ENCODE measurements at regions not wholly inside any gene's neighbourhood (a gene's known extent, or its start where the extent isn't known, plus 50 kb on each side); places are given as distances from the start of the nearest gene placed in this dataset.
"Not testable (repeated sequence)": the region's sequence is repeated elsewhere in the genome, so short reads cannot be mapped to it uniquely, and the experiment has no call there.

DNA sequence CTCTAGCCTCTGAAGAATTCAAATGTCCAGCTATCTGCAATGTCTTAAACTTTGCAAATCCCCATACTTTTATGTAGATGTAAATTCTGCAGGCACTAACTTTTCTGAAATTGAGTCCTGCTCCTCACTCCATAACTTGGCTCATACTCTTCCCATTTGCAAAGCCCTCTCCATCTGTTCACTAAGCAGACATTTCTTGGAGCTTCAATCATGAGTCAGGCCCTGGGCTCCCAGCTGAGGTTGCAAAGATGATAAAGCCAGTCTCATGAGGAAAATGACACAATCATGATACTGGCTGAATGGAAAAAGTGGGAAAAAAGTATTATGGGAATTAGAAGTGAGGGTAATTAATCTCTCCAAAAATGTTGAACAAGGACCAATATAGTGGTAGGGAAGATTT is 507.6 kb downstream of the NR2F2 start:
- Histone ChIP-seq H3K27ac (ENCODE audit: low read depth, low read length) (no peak overlapping the region), H3K9me3 (ENCODE audit: control insufficient read depth in 5 of 5, low read length in 5 of 5) (peaks cover 0 to 14% (median 0%) of the 10 kb centered on the region in 5 donors), H3K4me3 (ENCODE audit: low read depth in 1 of 5, low read length in 5 of 5) (no peak overlapping the region), H3K4me1 (ENCODE audit: control insufficient read depth in 5 of 5, insufficient read depth in 5 of 5, low read length in 5 of 5) (no peaks in the 10 kb centered on the region), H3K36me3 (ENCODE audit: control insufficient read depth in 5 of 5, insufficient read depth in 5 of 5, low read length in 5 of 5) (no peaks in the 10 kb centered on the region), H3K9ac (ENCODE audit: low read length in 5 of 5) (no peak overlapping the region), H3K27me3 (ENCODE audit: control insufficient read depth in 5 of 5, insufficient read depth in 4 of 5, low read length in 5 of 5) (no peaks in the 10 kb centered on the region)

DNA sequence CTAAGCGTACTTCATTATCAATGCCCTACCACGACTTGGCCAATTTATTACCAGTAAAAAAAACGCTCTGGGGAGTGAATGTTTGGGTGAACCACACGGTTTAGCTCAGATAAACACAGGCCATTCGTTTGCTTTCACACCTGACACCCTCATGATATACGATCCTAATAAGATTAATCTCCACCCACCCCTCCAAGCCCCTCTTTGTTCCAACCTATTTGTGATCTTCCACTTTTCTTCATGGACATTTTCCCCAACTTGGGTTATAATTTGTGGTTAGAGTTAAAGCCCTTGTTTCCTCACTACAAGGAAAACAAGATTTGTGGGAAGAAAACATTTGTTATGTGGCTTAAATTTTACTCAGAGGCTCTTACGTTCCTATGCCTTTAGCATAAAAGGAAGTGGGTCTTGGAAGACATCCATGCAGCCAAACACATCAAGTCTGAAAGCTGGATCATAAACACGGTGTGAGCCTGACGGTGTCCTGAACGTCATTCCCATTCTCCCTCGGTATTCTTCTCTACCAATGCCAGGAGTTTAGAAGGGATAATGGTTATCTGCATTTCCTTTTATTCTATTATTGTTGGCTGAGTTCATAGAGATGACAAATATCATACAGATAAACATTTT is 518.9 kb downstream of the NR2F2 start:
- Histone ChIP-seq H3K9ac (ENCODE audit: low read length in 5 of 5) (no peak overlapping the region), H3K27me3 (ENCODE audit: control insufficient read depth in 5 of 5, insufficient read depth in 4 of 5, low read length in 5 of 5) (no peaks in the 10 kb centered on the region), H3K4me1 (ENCODE audit: control insufficient read depth in 5 of 5, insufficient read depth in 5 of 5, low read length in 5 of 5) (peaks cover 0 to 2% (median 0%) of the 10 kb centered on the region in 5 donors), H3K4me3 (ENCODE audit: low read depth in 1 of 5, low read length in 5 of 5) (no peak overlapping the region), H3K27ac (ENCODE audit: low read depth, low read length) (no peak overlapping the region), H3K36me3 (ENCODE audit: control insufficient read depth in 5 of 5, insufficient read depth in 5 of 5, low read length in 5 of 5) (no peaks in the 10 kb centered on the region), H3K9me3 (ENCODE audit: control insufficient read depth in 5 of 5, low read length in 5 of 5) (peaks cover 0 to 3% (median 0%) of the 10 kb centered on the region in 5 donors)

DNA sequence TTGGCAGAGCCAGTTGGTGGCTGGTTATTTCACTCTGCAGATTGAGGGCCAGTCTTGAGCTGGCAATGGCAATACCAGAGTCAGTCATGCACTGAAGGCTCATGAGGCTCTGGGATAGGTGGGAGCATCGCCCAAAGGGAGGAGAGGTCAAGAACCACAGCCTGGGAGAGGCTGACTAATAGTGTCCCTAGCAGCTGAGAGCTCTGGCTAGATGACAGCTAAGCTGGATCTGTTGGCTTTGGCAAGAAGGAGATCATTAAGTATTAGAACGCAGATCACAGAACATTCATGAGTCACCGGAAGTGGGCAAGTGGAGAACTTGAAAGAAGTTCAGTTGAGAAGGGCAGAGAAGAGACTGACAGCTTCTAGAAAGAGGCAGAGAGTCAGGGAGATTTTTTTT is 521.1 kb downstream of the NR2F2 start:
- Histone ChIP-seq H3K4me3 (ENCODE audit: low read depth in 1 of 5, low read length in 5 of 5) (no peak overlapping the region), H3K9ac (ENCODE audit: low read length in 5 of 5) (no peak overlapping the region), H3K27me3 (ENCODE audit: control insufficient read depth in 5 of 5, insufficient read depth in 4 of 5, low read length in 5 of 5) (no peaks in the 10 kb centered on the region), H3K4me1 (ENCODE audit: control insufficient read depth in 5 of 5, insufficient read depth in 5 of 5, low read length in 5 of 5) (peaks cover 0 to 2% (median 0%) of the 10 kb centered on the region in 5 donors), H3K27ac (ENCODE audit: low read depth, low read length) (no peak overlapping the region), H3K9me3 (ENCODE audit: control insufficient read depth in 5 of 5, low read length in 5 of 5) (no peaks in the 10 kb centered on the region), H3K36me3 (ENCODE audit: control insufficient read depth in 5 of 5, insufficient read depth in 5 of 5, low read length in 5 of 5) (no peaks in the 10 kb centered on the region)

DNA sequence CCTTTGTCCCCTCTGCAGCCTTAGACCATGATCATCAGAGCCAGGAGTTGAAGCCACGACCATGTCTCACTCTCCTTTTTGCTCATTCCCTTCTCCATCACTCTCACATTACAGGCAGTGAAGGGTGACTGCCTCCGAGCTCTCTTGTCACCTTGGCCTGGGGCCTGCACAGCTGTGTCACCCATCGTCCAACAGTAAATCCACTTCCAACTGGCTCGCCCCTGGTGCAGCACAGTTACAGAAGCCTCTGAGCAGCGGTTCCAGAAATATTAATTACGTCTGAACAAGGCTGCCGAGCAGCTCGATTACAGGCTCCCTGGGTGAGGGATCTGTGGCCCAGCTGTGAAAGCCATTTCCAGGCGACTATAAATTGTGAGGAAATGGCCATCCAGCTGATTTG is 528.2 kb downstream of the NR2F2 start:
- no peaks in the 10 kb centered on the region for H3K27me3 ChIP-seq (ENCODE audit: control insufficient read depth in 5 of 5, insufficient read depth in 4 of 5, low read length in 5 of 5)
- no peaks in the 10 kb centered on the region for H3K9me3 ChIP-seq (ENCODE audit: control insufficient read depth in 5 of 5, low read length in 5 of 5)
- no peaks in the 10 kb centered on the region for H3K4me1 ChIP-seq (ENCODE audit: control insufficient read depth in 5 of 5, insufficient read depth in 5 of 5, low read length in 5 of 5)
- H3K36me3 ChIP-seq (ENCODE audit: control insufficient read depth in 5 of 5, insufficient read depth in 5 of 5, low read length in 5 of 5), result no peaks in the 10 kb centered on the region
- H3K9ac ChIP-seq (ENCODE audit: low read length in 5 of 5), result no peak overlapping the region
- H3K27ac ChIP-seq (ENCODE audit: low read depth, low read length), result no peak overlapping the region
- no peak overlapping the region for H3K4me3 ChIP-seq (ENCODE audit: low read depth in 1 of 5, low read length in 5 of 5)

DNA sequence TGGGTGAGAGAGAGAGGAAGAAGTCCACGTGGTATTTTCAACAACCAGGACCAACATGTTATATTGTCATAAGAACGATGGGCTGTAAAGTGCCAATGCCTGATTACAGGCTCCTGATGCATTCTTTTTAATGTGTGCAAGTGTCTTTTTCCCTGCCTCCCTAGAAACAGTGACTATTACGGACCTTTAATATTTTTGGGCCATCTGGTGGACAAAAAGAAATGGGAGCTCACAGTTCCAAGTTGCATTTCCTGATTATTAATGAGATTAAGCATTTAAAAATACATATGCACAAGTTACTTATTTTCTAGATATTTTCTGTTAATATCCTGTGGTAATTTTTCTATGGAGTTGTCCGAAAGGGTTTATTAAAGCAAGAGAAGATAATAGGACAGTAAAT is 530.2 kb downstream of the NR2F2 start:
- Histone ChIP-seq H3K36me3 (ENCODE audit: control insufficient read depth in 5 of 5, insufficient read depth in 5 of 5, low read length in 5 of 5) (no peaks in the 10 kb centered on the region), H3K27ac (ENCODE audit: low read depth, low read length) (no peak overlapping the region), H3K27me3 (ENCODE audit: control insufficient read depth in 5 of 5, insufficient read depth in 4 of 5, low read length in 5 of 5) (no peaks in the 10 kb centered on the region), H3K9me3 (ENCODE audit: control insufficient read depth in 5 of 5, low read length in 5 of 5) (no peaks in the 10 kb centered on the region), H3K4me3 (ENCODE audit: low read depth in 1 of 5, low read length in 5 of 5) (no peak overlapping the region), H3K4me1 (ENCODE audit: control insufficient read depth in 5 of 5, insufficient read depth in 5 of 5, low read length in 5 of 5) (no peaks in the 10 kb centered on the region), H3K9ac (ENCODE audit: low read length in 5 of 5) (no peak overlapping the region)

DNA sequence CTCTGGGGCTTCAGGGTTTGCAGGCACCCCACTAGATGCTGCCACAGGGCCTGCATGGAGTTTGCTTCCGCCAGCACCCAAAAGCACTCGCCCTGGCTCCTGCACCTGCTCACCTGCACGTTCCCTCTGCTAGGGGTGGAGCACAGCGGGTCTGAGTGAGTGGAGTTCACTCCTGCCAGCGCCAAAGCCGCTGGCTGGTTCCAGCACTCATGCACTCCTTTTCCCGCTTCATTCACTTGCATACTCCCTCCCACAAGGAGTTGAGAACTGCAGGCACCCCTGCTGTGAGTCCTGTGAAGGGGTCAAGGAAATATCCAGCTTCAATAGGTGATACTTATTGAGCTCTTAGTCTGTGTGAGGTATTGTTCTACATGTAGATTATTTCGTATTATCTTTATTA is 537.5 kb downstream of the NR2F2 start:
- Histone ChIP-seq H3K9me3 (ENCODE audit: control insufficient read depth in 5 of 5, low read length in 5 of 5) (peaks cover 0 to 11% (median 6%) of the 10 kb centered on the region in 5 donors), H3K4me3 (ENCODE audit: low read depth in 1 of 5, low read length in 5 of 5) (no peak overlapping the region), H3K27me3 (ENCODE audit: control insufficient read depth in 5 of 5, insufficient read depth in 4 of 5, low read length in 5 of 5) (peaks cover 0 to 5% (median 0%) of the 10 kb centered on the region in 5 donors), H3K9ac (ENCODE audit: low read length in 5 of 5) (no peak overlapping the region), H3K36me3 (ENCODE audit: control insufficient read depth in 5 of 5, insufficient read depth in 5 of 5, low read length in 5 of 5) (no peaks in the 10 kb centered on the region), H3K4me1 (ENCODE audit: control insufficient read depth in 5 of 5, insufficient read depth in 5 of 5, low read length in 5 of 5) (no peaks in the 10 kb centered on the region), H3K27ac (ENCODE audit: low read depth, low read length) (no peak overlapping the region)

DNA sequence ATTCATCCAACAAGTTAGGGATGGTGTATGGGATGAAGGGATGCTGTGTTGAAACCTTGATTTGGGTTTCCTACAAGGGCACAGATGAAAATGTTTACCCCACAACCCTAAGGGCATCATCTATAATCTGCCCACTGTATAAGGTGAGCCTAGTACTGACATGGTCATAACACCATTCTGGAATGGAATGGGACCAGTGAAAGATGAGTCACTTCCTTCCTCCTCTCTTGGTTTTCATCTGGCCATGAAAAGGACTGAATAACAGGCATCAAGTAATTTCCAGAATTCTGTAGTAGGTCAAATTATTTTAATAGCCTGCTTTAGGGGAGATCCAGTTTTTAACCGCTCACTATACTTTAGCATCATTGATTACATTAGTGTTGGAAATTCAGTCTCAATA is 538.6 kb downstream of the NR2F2 start:
- H3K4me3 ChIP-seq (ENCODE audit: low read depth in 1 of 5, low read length in 5 of 5), result no peak overlapping the region
- H3K9ac ChIP-seq (ENCODE audit: low read length in 5 of 5), result no peak overlapping the region
- H3K9me3 ChIP-seq (ENCODE audit: control insufficient read depth in 5 of 5, low read length in 5 of 5), result peaks cover 0 to 11% (median 6%) of the 10 kb centered on the region in 5 donors
- no peaks in the 10 kb centered on the region for H3K4me1 ChIP-seq (ENCODE audit: control insufficient read depth in 5 of 5, insufficient read depth in 5 of 5, low read length in 5 of 5)
- no peaks in the 10 kb centered on the region for H3K36me3 ChIP-seq (ENCODE audit: control insufficient read depth in 5 of 5, insufficient read depth in 5 of 5, low read length in 5 of 5)
- H3K27me3 ChIP-seq (ENCODE audit: control insufficient read depth in 5 of 5, insufficient read depth in 4 of 5, low read length in 5 of 5), result peaks cover 0 to 5% (median 0%) of the 10 kb centered on the region in 5 donors
- H3K27ac ChIP-seq (ENCODE audit: low read depth, low read length), result no peak overlapping the region

DNA sequence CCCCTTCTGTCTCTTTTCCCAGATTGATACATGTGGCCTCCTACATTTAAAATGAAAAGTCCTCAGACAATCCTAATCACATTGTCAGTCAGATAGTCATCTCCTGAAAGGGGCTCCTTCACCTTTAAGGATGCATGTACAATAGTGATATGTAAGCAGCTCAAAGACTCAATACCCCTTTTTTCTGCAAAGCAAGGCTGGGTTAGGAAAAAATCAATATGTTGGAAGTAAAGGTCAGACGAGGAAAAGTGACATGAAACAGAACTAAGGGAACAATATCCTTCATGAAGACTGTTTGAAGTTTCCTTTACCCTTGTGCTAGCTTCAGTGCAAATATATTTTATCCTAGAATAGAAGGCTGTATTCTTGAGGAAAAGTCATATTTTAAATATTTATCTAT is 539.3 kb downstream of the NR2F2 start:
- no peak overlapping the region for H3K4me3 ChIP-seq (ENCODE audit: low read depth in 1 of 5, low read length in 5 of 5)
- peaks cover 0 to 5% (median 0%) of the 10 kb centered on the region in 5 donors for H3K27me3 ChIP-seq (ENCODE audit: control insufficient read depth in 5 of 5, insufficient read depth in 4 of 5, low read length in 5 of 5)
- no peak overlapping the region for H3K27ac ChIP-seq (ENCODE audit: low read depth, low read length)
- H3K4me1 ChIP-seq (ENCODE audit: control insufficient read depth in 5 of 5, insufficient read depth in 5 of 5, low read length in 5 of 5), result no peaks in the 10 kb centered on the region
- H3K9ac ChIP-seq (ENCODE audit: low read length in 5 of 5), result no peak overlapping the region
- peaks cover 0 to 11% (median 6%) of the 10 kb centered on the region in 5 donors for H3K9me3 ChIP-seq (ENCODE audit: control insufficient read depth in 5 of 5, low read length in 5 of 5)
- no peaks in the 10 kb centered on the region for H3K36me3 ChIP-seq (ENCODE audit: control insufficient read depth in 5 of 5, insufficient read depth in 5 of 5, low read length in 5 of 5)

DNA sequence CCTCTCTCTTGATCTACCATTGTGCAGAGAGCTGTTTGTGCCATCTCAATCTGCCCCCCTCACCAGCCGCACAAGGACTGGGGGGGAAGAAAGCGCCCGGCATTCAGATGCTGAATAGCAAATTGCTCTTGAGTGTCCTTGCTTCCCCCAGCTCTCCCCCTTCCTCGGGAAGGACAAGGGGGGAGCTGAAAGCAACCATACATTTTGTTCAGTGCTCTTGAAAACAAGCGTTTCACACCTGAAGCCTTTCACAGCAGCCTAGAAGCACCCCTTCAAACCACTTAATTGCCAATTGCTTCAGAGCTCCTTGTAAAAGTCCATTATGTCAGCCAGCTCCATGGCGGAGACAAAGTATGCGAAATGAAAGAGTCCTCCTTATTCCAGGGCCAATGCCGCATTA is 540.1 kb downstream of the NR2F2 start:
- peaks cover 0 to 5% (median 0%) of the 10 kb centered on the region in 5 donors for H3K27me3 ChIP-seq (ENCODE audit: control insufficient read depth in 5 of 5, insufficient read depth in 4 of 5, low read length in 5 of 5)
- no peak overlapping the region for H3K9ac ChIP-seq (ENCODE audit: low read length in 5 of 5)
- H3K9me3 ChIP-seq (ENCODE audit: control insufficient read depth in 5 of 5, low read length in 5 of 5), result peaks cover 0 to 11% (median 6%) of the 10 kb centered on the region in 5 donors
- no peak overlapping the region for H3K27ac ChIP-seq (ENCODE audit: low read depth, low read length)
- no peaks in the 10 kb centered on the region for H3K4me1 ChIP-seq (ENCODE audit: control insufficient read depth in 5 of 5, insufficient read depth in 5 of 5, low read length in 5 of 5)
- no peak overlapping the region for H3K4me3 ChIP-seq (ENCODE audit: low read depth in 1 of 5, low read length in 5 of 5)
- no peaks in the 10 kb centered on the region for H3K36me3 ChIP-seq (ENCODE audit: control insufficient read depth in 5 of 5, insufficient read depth in 5 of 5, low read length in 5 of 5)

DNA sequence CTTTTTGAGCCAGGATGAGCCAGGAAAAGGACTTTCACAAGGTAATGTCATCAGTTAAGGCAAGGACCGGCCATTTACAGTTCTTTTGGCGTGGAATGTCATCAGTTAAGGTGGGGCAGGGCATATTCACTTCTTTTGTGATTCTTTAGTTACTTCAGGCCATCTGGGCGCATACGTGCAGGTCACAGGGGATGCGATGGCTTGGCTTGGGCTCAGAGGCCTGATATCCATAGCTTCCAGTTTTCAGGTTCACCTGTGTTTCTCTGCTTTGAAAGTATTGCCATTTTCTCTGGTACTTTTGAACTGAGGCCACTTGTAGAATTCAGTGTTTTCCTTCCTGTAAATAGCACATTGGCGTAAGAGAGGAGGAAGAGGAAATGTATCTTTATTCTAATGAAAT is 546.9 kb downstream of the NR2F2 start:
- not testable (repeated sequence) for H3K27me3 ChIP-seq (ENCODE audit: control insufficient read depth in 5 of 5, insufficient read depth in 4 of 5, low read length in 5 of 5); H3K9ac ChIP-seq (ENCODE audit: low read length in 5 of 5); H3K27ac ChIP-seq (ENCODE audit: low read depth, low read length); H3K4me3 ChIP-seq (ENCODE audit: low read depth in 1 of 5, low read length in 5 of 5); H3K36me3 ChIP-seq (ENCODE audit: control insufficient read depth in 5 of 5, insufficient read depth in 5 of 5, low read length in 5 of 5); H3K9me3 ChIP-seq (ENCODE audit: control insufficient read depth in 5 of 5, low read length in 5 of 5); H3K4me1 ChIP-seq (ENCODE audit: control insufficient read depth in 5 of 5, insufficient read depth in 5 of 5, low read length in 5 of 5)
